Ishikawa (cell line): ENCODE measurements at regions not wholly inside any gene's neighbourhood (a gene's known extent, or its start where the extent isn't known, plus 50 kb on each side); places are given as distances from the start of the nearest gene placed in this dataset.

Experiments used
- CEBPB ChIP-seq: IDR thresholded peaks from 2 replicates; pipeline ENCODE4 v1.6.1; 2012
- CREB1 ChIP-seq: IDR thresholded peaks from 2 replicates; pipeline ENCODE4 v1.6.1; 2012; ENCODE audit warnings: low read depth
- EGR1 ChIP-seq: IDR thresholded peaks from 2 replicates; pipeline ENCODE4 v1.6.1; 2012
- EP300 ChIP-seq: IDR thresholded peaks from 2 replicates; pipeline ENCODE4 v1.6.1; 2012; ENCODE audit warnings: borderline replicate concordance
- FOXM1 ChIP-seq: IDR thresholded peaks from 2 replicates; pipeline ENCODE4 v1.6.1; 2012; ENCODE audit warnings: low read depth, borderline replicate concordance
- MAX ChIP-seq: IDR thresholded peaks from 2 replicates; pipeline ENCODE4 v1.6.1; 2012
- NFIC ChIP-seq: IDR thresholded peaks from 2 replicates; pipeline ENCODE4 v1.6.1; 2012
- RAD21 ChIP-seq: IDR thresholded peaks from 2 replicates; pipeline ENCODE4 v1.6.1; 2012; ENCODE audit warnings: low read depth
- TAF1 ChIP-seq: IDR thresholded peaks from 2 replicates; pipeline ENCODE4 v1.6.1; 2012; ENCODE audit warnings: low read depth, mild to moderate bottlenecking
- TCF12 ChIP-seq: IDR thresholded peaks from 2 replicates; pipeline ENCODE4 v1.6.1; 2012; ENCODE audit warnings: low read depth
- TEAD4 ChIP-seq: IDR thresholded peaks from 2 replicates; pipeline ENCODE4 v1.6.1; 2012
- YY1 ChIP-seq: IDR thresholded peaks from 2 replicates; pipeline ENCODE4 v1.6.1; 2012; ENCODE audit warnings: low read depth
- ZBTB7A ChIP-seq: IDR thresholded peaks from 2 replicates; pipeline ENCODE4 v1.6.1; 2012; ENCODE audit warnings: low read depth
- TF ChIP-seq, protein P1 (sequence below): IDR thresholded peaks from 2 replicates; pipeline ENCODE4 v1.6.1; 2012; ENCODE audit warnings: low read depth, mild to moderate bottlenecking
- TF ChIP-seq, protein P2 (sequence below): IDR thresholded peaks from 2 replicates; pipeline ENCODE4 v1.6.1; 2012

- TF ChIP-seq NFIC, result no peak
- TF ChIP-seq MAX, result no peak
- no peak for TF ChIP-seq TAF1
- no peak for TF ChIP-seq FOXM1
- no peak for TF ChIP-seq TCF12
- no peak for TF ChIP-seq YY1
- no peak for TF ChIP-seq RAD21
- TF ChIP-seq, protein P1, sequence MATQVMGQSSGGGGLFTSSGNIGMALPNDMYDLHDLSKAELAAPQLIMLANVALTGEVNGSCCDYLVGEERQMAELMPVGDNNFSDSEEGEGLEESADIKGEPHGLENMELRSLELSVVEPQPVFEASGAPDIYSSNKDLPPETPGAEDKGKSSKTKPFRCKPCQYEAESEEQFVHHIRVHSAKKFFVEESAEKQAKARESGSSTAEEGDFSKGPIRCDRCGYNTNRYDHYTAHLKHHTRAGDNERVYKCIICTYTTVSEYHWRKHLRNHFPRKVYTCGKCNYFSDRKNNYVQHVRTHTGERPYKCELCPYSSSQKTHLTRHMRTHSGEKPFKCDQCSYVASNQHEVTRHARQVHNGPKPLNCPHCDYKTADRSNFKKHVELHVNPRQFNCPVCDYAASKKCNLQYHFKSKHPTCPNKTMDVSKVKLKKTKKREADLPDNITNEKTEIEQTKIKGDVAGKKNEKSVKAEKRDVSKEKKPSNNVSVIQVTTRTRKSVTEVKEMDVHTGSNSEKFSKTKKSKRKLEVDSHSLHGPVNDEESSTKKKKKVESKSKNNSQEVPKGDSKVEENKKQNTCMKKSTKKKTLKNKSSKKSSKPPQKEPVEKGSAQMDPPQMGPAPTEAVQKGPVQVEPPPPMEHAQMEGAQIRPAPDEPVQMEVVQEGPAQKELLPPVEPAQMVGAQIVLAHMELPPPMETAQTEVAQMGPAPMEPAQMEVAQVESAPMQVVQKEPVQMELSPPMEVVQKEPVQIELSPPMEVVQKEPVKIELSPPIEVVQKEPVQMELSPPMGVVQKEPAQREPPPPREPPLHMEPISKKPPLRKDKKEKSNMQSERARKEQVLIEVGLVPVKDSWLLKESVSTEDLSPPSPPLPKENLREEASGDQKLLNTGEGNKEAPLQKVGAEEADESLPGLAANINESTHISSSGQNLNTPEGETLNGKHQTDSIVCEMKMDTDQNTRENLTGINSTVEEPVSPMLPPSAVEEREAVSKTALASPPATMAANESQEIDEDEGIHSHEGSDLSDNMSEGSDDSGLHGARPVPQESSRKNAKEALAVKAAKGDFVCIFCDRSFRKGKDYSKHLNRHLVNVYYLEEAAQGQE, result no peak
- no peak for TF ChIP-seq CEBPB
- TF ChIP-seq ZBTB7A, result no peak
Observed at GRCh38 chr10:29132551-29133111, 156.2 kb upstream of the LYZL1 start.

GRCh38 chr10:29135337-29135736 lies 153.5 kb upstream of the LYZL1 start:
- TF ChIP-seq EGR1, result no peak
- no peak for TF ChIP-seq YY1
- no peak for TF ChIP-seq CEBPB
- no peak for TF ChIP-seq CREB1
- no peak for TF ChIP-seq RAD21
- TF ChIP-seq, protein P1, result no peak
- TF ChIP-seq TEAD4, result no peak
- TF ChIP-seq, protein P2, sequence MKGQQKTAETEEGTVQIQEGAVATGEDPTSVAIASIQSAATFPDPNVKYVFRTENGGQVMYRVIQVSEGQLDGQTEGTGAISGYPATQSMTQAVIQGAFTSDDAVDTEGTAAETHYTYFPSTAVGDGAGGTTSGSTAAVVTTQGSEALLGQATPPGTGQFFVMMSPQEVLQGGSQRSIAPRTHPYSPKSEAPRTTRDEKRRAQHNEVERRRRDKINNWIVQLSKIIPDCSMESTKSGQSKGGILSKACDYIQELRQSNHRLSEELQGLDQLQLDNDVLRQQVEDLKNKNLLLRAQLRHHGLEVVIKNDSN, result no peak

DNA sequence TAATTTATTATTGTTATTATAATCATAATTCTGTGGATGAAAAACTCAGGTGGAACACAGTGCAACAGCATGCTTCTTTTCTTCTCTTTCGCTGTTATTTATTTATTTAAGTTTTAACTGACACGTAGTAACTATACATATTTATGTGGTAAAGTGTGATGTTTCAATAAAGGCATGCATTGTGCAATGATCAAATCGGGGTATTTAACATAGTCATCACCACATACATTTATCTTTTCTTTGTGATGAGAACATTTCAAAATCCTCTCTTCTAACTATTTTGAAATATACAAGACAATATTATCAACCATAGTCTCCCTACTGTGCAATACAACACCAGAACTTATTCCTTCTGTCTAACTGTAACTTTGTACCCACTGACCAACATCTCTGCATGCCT lies 152.5 kb upstream of the LYZL1 start:
- TF ChIP-seq CREB1 (no peak), NFIC (no peak), FOXM1 (no peak), ZBTB7A (no peak), RAD21 (no peak), EGR1 (no peak), CEBPB (no peak), TEAD4 (no peak), YY1 (no peak), EP300 (no peak), TAF1 (no peak), TCF12 (no peak), MAX (no peak)
- TF ChIP-seq, protein P1, result no peak
- TF ChIP-seq, protein P2, result no peak

- TF ChIP-seq ZBTB7A (no peak), MAX (no peak), TCF12 (no peak), CREB1 (no peak)
Observed at GRCh38 chr10:29140151-29140550, 148.7 kb upstream of the LYZL1 start.

- TF ChIP-seq YY1 (no peak), EGR1 (no peak), CREB1 (no peak), CEBPB (no peak), FOXM1 (no peak), TAF1 (no peak), NFIC (no peak), TCF12 (no peak), EP300 (no peak), MAX (no peak), ZBTB7A (no peak), RAD21 (no peak), TEAD4 (no peak)
- TF ChIP-seq, protein P1, result no peak
- TF ChIP-seq, protein P2, result no peak
Observed at GRCh38 chr10:29140991-29141390, 147.9 kb upstream of the LYZL1 start.
